A172 (cell line): ENCODE measurements at regions not wholly inside any gene's neighbourhood (a gene's known extent, or its start where the extent isn't known, plus 50 kb on each side); places are given as distances from the start of the nearest gene placed in this dataset.

Experiments used
- DNase-seq: peaks from one replicate; pipeline ENCODE4 v3.0.0-alpha.2; 2015; ENCODE audit warnings: low spot score

DNA sequence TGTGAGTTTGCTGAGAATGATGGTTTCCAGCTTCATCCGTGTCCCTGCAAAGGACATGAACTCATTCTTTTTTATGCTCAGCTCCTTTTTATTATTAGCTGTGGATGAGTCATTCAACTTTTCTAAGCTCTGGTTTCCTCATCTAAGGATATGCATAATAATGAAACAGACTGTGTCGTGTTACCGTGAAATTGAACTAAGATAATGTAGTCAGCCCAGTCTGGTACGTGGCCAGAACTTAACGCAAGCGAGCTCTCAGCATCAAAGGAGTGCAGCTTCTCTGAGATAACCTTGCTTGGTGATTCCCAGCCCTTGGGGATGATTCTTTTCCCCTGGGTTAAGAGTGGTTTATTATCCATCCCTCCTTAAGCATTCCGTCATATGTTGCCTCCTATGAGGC, 454.3 kb upstream of the EEF2KMT start:
- no peak for DNase-seq

DNA sequence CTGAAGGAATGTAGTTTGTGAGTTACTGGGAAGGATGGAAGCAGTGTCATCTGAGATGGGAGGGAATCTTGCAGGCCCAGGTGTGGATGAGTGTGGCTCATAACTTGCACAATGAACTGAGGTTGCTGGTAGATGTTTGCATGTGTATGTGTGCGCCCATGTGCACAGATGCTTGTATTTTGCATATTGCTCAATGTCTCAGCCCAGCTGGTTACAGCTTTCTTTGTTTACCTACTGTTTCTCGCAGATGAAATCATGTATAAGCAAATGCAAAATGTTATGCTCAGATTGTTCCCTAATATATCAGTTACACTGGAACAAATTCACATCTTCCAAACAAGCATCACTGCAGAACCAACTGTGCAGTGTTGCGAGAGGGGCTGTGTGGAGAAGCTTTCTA, 452.2 kb upstream of the EEF2KMT start:
- DNase-seq = no peak

DNA sequence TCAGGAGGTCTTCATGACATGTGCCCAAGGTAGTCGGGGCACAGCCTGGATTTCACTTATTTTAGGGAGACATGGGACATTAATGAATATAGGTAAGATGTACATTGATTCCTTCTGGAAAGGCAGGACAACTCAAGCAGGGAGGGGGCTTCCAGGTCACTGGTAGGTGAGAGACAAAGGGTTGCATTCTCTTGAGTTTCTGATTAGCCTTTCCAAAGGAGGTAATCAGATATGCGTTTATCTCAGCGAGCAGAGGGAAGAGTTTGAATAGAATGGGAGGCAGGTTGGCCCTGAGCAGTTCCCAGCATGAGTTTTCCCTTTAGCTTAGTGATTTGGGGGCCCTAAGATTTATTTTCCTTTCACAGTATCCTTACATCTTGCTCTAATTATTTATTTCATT, 443.8 kb upstream of the EEF2KMT start:
- no peak for DNase-seq

DNA sequence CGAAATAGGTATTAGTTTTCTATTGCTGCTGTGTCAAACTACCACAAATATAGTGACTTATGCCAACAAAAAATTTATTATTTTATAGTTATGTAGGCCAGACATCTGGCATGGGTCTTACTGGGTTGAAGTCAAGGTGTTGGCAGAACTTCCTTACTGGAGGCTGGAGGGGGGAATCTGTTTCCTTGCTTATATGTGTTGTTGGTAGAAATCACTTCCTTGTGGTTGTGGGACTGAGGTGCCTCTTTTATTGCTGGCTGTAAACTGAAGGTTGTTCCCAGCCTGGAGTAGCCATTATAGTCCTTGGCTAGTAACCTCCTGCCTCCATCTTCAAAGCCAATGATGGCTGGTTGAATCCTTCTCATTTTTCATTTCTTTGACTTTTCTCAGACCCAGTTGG, 439.8 kb upstream of the EEF2KMT start:
- no peak for DNase-seq

DNA sequence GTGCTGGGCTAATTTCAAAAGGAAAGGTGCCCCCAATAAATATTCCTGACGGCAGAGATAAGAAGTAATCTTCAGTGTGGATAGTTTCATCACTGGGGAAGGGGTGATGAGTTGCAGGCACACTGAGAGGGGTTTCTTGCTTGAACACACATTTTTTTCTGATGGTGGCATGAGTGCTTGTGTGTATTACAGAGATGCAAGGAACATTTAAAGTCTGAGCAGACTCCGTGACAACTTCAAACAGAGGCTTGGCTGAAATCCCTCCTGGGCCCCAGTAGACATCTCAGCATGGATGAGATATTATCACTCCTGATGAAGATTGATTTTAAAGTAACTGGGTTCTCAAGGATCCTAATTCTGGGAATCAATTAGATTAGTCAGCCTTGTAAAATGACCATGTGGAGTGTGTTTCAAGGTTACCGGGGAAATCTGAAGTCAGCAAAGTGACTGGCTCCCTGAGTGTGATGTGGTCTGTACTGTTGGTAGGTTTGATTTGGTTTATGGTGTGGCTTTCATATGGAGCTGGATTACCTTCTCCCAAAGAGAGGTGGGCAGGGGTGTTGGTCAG, 435.8 kb upstream of the EEF2KMT start:
- DNase-seq = no peak

DNA sequence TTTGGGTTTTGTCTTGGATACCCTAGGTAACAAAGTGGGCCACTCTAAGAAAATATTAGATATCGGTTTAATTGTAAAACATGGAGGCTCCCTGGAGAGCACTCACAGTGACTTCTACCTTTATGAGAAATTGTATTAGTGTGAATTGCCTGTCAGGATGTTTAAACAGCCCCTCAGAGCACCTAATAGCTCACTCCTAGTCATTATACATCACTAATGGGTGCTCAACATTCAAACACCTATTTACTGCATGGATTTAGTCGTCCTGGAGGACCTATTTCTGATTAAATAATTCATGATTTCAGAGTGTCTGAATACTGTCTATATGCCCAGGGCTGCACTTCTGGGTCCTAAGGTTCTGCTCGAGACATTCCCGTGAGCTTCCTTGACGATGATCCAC, 430.2 kb upstream of the EEF2KMT start:
- no peak for DNase-seq

DNA sequence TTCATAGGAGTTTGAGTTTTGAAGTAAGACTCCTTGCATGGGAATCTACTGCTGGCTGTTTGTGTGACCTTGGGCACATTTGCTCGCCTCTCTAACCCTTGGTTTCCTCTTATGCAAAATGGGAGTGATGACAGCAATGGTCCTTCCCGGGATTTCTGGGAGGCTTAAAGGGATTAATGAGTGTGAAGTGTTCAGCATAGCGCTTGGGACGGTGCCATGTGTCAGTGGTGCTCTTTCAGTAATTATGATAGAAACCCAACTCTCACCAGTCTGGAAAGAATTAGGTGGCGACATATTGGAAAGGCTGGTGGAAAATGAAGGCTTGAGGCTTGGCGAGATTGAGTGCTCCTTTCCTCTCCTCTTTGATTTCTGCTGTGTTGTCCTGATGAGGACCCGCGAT, 429.2 kb upstream of the EEF2KMT start:
- DNase-seq = no peak

DNA sequence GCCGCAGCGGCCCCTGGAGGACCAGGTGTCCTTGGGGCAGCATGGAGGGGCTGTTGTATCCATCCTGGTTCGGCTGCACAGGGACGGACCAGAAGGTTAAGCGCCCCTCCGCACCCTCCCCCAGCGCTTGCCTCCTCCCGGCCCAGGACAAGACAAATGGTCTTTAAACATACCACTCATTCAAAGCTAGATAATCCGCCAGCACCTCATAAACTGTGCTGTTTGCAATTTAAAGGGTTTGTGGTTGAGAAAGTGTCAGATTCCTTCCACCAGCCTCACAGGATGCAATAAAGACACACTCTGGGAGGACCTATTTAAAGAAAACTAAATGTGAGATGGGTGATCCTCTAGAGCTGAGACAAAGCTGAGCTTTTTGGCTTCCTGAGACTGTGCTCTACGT, 426.2 kb upstream of the EEF2KMT start:
- no peak for DNase-seq

DNA sequence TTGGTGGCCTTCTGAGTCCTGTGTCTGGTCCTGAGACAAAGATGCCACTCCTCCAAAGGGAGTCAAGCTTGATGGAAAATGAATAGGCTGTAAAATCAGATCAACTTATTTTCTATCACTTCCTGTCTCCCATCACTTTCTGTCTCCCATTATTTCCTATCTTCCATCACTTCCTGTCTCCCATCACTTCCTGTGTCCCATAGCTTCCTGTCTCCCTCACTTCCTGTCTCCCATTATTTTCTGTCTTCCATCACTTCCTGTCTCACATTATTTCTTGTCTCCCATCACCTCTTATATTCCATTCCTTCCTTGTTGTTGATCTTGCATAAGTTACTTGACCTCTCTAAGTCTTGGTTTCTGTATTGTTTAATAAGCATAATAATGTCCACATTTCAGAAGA, 418.5 kb upstream of the EEF2KMT start:
- no peak for DNase-seq

DNA sequence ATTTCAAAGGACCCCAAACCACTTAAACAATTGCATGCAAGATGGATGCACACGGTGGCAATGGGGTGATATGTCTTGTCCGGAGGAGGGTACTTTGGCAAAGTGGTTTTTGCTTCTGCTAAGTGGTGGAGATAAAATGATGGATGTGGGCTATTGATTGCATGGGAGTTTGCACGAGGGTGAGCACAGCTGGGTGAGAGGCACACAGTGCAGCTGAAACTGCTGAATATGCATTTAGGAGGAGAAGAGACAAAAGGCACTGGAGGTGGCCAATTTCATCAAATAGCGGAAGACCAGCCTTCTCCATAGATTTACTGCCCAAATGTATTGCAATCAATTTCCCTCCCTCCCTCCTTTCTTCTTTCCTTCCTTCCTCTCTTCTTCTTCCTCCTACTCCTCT, 414.4 kb upstream of the EEF2KMT start:
- DNase-seq = no peak

DNA sequence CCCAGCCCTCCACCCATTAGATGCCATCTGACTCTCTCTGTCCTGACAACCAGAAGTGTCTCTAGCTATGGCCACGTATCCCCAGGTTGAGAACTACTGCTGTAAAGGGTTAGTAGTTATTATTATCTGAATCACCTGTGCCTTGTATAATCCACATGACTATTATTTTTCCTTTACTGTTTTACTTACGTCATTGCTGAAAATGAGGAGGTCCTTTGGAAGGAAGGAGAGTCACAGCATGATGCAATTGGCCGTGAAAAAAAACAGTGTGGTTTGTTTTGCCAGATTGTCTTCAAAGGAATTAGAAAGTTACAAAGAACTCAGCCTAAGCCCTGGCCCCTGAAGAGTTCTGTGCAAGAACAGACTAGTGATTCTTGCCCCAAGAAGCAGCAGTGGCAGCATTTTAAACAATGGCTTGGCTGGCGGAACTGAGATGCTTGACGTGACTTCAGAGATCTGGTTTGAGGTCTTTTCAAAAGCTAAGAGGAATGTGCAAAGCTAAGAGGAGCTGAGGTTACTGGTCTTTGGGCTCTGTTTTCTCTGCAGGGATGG, 413.3 kb upstream of the EEF2KMT start:
- no peak for DNase-seq

DNA sequence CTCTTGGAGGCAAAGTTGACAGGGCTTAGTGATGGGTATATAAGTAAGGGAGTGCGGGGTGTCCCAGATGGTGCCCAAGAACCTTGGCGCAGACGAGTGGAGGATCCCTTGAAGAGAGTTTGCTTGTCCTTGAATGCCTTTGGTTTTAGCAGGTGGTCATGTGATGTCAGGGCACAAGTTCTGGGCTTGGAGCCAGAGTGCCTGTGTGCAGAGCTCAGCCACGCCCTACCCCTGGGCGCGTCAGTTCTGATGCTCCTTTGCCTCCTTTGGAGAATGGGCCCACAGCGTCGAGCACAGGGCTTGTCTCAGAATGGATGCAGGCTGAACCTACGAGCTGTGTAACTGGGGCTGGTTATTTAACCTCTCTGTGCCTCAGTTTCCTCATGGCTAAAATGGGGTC, 412.2 kb upstream of the EEF2KMT start:
- DNase-seq = no peak

DNA sequence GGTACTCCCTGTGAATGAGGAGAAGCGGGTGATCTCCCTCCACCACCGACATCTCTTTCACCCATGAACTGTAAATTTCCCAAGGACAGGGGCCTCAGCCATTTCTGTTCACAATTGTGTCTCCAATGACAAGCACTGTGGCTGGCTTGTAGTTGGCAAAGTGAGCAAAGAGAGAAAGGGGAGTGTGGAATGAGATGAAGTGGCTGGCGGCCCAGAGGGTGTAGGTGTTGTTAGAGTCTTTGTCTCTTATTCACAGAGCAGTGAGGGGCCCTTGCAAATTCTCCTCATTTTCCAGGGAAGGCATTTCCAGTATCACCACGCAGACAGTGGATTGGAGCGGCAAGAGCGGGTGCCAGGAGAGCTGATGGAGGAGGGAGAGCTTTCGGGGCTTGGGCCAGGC, 411.7 kb upstream of the EEF2KMT start:
- DNase-seq = no peak

DNA sequence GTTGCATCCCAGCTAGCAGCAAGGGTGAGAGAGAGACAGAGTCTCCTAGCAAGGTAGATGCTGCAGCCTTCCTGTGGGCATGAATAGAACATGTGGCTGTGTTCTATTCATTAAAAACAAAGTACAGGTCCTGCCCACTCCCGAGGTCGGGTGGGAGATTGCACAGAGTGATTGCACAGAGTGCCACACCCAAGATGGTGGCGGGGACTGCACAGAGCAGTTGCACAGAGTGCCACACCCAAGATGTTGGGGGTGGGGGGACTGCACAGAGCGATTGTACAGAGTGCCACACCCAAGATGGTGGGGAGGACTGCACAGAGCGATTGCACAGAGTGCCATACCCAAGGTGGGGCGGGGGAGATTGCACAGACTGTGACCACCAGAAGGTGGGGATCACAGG, 410.8 kb upstream of the EEF2KMT start:
- no peak for DNase-seq

DNA sequence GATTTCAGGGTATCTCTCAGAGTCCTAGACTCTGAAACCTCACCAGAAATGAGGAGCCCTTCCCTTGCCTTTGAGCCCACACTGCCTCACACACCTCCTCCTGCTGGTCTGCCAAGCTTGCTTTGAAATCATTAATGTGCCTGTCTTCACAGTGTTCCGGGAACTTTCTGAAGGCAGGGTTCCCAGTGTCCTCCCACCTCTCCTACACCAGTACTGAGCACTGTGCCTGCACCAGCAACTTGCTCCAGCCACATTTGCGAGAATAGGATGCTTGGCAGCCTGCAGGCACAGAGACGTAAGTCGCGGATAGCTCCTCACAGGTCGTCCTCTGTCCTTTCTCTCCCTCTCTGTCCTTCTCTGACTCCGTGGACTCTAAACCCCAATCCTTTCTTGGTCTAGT, 408.4 kb upstream of the EEF2KMT start:
- no peak for DNase-seq

DNA sequence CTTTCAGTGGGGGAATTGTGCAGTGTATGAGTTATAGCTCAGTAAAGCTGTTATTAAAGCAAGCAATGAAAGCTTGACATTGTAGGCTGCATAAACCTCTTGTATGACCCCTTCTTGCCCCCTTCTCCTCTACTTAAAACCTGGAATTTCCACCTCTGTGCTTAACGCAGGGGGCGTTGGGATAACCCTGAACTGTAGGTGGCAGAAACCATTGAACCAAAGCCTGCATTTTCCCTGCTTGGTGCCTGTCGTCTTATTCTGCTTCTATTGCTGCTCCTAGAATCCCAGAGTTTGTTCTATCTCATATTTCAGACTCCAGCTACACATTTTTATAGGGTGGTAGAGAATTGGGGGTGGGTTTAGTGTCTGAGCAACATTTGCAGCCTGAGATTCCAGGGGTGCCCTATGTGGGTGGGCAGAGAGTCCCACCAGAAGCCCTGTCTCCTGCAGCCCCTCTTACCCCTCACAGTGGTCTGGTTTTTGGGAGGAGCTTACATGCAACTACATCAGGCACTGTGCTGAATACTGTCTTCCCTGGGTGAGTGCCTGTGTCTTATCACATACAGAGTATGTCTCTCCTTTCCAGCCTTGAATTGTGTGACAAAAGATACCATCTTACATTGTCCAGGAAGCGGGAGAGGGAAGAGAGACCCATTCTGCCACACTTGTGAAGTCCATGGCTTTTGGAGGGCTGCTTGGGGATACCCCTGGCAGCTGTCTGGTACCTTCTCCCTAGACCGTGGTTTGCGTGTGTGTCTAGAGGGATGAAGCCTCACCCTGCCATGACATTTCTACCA, 407.7 kb upstream of the EEF2KMT start:
- DNase-seq = no peak

DNA sequence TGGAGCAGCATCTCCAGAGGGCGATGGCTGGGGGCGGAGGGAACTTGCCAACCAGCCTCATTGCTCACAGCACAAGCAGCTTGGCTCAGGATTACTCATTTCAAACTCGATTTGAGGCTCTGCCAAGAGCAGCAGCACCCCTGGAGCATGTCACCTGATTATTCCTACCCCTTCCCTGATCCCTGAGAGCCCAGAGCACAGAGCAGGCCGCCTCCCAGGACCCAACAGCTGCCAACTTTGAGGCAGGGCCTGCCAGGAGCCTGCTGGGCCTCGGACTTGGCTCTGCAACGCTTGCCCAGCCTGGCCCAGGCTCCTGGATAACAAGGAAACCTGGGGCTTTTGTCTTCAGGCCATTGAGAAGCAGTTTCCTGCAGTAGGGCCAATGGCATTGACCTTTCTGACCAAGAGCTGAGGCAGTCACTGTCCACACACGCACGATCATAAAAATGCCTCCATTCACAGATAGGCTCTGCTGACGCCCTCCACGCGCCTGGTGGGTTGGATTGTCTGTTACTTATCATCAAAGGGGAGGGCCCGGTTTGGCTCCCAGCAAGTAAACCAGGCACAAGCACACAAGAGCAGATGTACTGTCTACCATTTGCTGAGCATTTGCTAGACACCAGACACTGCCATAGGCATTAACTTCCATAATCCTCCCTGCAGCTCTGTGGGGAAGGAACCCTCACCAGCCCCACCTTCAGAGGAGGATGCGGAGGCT, 406.6 kb upstream of the EEF2KMT start:
- DNase-seq = no peak

DNA sequence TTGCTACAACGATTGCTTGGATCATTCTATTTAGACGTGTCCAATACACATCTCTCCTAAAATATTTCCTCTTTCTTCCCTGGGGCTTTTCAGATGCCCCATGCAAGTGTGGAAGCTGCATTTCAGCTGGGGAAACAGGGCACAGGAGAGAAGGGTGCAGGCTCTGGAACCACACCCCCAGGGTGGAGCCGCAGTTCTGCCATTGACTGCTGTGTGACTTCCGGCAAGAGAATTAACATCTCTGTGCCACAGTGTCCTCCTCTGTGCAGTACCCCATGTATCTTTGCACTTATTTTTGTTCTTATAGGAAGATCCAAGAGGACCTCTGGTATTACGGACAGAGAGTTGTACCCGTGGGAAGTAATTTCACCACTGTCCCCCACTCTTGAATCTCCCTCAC, 405.3 kb upstream of the EEF2KMT start:
- no peak for DNase-seq

DNA sequence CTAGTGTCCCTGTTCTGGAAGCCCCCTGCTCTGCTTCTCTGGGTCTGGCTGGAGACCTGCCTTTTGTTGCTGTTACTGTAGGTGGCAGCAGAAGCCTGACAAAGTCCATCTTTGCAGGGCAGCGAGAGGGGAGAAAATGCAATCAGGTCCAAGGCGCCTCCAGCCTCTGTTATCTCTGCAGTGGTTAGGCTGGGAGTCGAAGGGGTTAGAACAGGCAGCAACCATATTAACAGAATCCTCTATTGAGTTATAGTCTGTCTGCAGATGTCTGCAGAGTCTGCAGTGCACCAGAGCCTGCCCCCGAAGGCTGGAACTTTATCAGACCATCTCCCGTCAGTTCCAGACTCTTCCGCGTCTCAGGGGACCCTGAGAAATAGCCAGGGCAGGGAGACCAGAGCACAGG, 404.9 kb upstream of the EEF2KMT start:
- DNase-seq = no peak

DNA sequence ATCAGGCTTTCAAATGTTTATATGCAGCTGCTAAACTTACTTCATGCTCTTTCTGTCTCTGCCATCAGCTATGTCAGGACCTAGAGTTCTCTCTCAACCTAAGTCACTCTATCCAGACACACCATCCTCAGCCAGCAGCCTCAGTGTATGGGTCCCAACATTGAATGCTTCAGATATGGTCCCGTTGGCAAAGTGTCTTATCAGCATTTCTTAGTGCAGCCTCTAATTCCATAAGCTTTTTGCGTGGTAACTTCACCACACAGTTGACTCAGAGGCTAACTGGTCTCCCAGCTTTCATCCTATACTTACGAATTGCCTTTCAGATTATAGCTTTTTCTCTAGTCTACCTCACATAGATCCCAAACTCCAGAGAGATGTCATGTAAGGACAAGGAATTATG, 402.9 kb upstream of the EEF2KMT start:
- DNase-seq = no peak

DNA sequence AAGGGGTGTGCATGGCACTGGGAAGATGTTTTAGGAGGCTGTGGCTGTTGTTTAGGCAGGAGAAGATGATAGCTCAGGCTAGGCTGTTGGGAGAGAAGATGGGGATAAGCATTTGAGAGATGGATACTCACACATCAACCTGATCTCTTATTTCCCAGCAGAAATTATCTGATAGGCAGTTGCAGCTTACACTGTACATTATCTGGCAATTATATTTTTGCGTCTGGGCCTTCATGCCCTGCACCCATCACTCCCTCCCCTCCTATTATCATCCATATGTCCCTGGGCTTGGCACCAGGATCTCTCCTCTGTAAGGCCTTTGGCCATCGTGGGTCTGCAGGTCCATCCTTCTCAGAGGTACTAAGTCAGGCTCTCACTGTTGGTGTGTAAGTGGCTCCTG, 401.0 kb upstream of the EEF2KMT start:
- DNase-seq = no peak

DNA sequence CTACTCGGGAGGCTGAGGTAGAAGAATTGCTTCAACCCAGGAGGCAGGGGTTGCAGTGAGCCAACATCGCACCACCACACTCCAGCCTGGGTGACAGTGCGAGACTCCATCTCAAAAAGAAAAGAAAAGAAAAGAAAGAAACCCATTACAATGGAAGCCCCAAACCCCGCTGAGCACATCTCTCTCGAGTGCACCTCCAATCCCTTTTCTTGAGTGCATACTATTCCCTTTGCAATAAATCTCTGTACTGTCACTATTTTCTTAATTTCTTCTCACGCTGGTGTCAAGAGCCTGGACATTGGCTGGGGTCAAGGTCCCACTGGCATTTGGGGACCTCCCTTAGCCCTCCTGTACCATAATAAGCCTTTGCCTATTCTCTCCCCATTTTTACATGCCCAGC, 398.4 kb upstream of the EEF2KMT start:
- DNase-seq = no peak

DNA sequence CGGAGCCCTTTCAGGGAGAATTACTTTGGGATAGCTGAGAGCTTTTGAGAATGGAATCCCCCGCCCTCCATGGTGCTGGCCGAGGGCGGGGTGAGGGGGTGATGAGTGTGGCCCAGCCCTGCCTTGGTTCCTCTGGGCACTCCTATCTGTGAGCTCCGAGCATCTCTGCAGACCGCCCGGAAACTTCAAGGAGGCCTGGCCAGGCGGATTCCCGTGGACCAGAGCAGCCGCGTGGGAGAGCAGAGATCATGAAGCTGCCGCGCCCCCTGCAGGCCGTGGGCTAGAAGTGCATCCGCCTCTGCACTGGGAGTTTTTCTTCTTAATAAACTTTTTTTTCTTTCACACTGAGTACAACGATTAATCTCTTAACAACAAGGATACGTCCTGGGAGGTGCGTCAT, 392.9 kb upstream of the EEF2KMT start:
- no peak for DNase-seq
